Loucy (cell line): ENCODE measurements at regions not wholly inside any gene's neighbourhood (a gene's known extent, or its start where the extent isn't known, plus 50 kb on each side); places are given as distances from the start of the nearest gene placed in this dataset.

Experiments
- H2AFZ ChIP-seq: fragments of 200-600 bp; sonication (generic); 2 replicates; pipeline ENCODE4 v1.6.0; 2016; ENCODE audit warnings: antibody characterized with exemption, mild to moderate bottlenecking, low read length, moderate library complexity
- H3F3A ChIP-seq: fragments of 200-600 bp; 2 replicates; pipeline ENCODE4 v1.6.0; 2016; ENCODE audit warnings: antibody characterized with exemption, low read depth, mild to moderate bottlenecking
- H3K27me3 ChIP-seq: fragments of 200-600 bp; sonication (generic); 2 replicates; pipeline ENCODE4 v1.6.1; 2014; ENCODE audit warnings: low read length, mild to moderate bottlenecking; ENCODE audit not compliant: insufficient read depth, poor library complexity, severe bottlenecking
- H3K36me3 ChIP-seq: fragments of 200-600 bp; sonication (generic); 2 replicates; pipeline ENCODE4 v1.6.1; 2016; ENCODE audit warnings: low read length; ENCODE audit not compliant: insufficient read depth
- H3K4me1 ChIP-seq: fragments of 200-600 bp; sonication (generic); 2 replicates; pipeline ENCODE4 v1.5.1; 2014; ENCODE audit warnings: low read length, mild to moderate bottlenecking; ENCODE audit not compliant: insufficient read depth, poor library complexity, severe bottlenecking
- H3K4me2 ChIP-seq: fragments of 200-600 bp; sonication (generic); 2 replicates; pipeline ENCODE4 v1.6.0; 2014; ENCODE audit warnings: antibody characterized with exemption, low read length, low read depth, mild to moderate bottlenecking; ENCODE audit not compliant: poor library complexity, severe bottlenecking
- H3K4me3 ChIP-seq: fragments of 200-600 bp; sonication (generic); 2 replicates; pipeline ENCODE4 v1.5.1; 2014; ENCODE audit warnings: low read length, mild to moderate bottlenecking, mixed read lengths; ENCODE audit not compliant: poor library complexity, severe bottlenecking
- H3K79me2 ChIP-seq: fragments of 200-600 bp; sonication (generic); 2 replicates; pipeline ENCODE4 v1.6.1; 2014; ENCODE audit warnings: low read length; ENCODE audit not compliant: insufficient read depth
- H3K9ac ChIP-seq: fragments of 200-600 bp; sonication (generic); 2 replicates; pipeline ENCODE4 v1.6.0; 2014; ENCODE audit warnings: mild to moderate bottlenecking, low read depth, low read length, moderate library complexity; ENCODE audit not compliant: poor library complexity, severe bottlenecking
- H3K9me2 ChIP-seq: fragments of 200-600 bp; sonication (generic); replicated peaks from 2 replicates; pipeline ENCODE4 v1.6.1; 2016; ENCODE audit warnings: low read depth, low read length, mixed read lengths
- H3K9me3 ChIP-seq: fragments of 200-600 bp; sonication (generic); 2 replicates; pipeline ENCODE4 v1.6.1; 2014; ENCODE audit warnings: mild to moderate bottlenecking, antibody characterized with exemption, low read length, low read depth; ENCODE audit not compliant: insufficient read depth
- H4K20me1 ChIP-seq: fragments of 200-600 bp; sonication (generic); 2 replicates; pipeline ENCODE4 v1.6.0; 2014; ENCODE audit warnings: antibody characterized with exemption, low read length, mild to moderate bottlenecking; ENCODE audit not compliant: insufficient read depth, poor library complexity, severe bottlenecking
- EZH2phosphoT487 ChIP-seq: fragments of 200-600 bp; IDR thresholded peaks from 2 replicates; pipeline ENCODE4 v1.6.1; 2018; ENCODE audit warnings: antibody characterized with exemption, mild to moderate bottlenecking, moderate library complexity, borderline replicate concordance
- TF ChIP-seq, protein P1 (sequence below): fragments of 200-600 bp; sonication (generic); conservative IDR thresholded peaks from 2 replicates; pipeline ENCODE4 v1.5.1; 2014; ENCODE audit warnings: mild to moderate bottlenecking, antibody characterized with exemption, low read length

DNA sequence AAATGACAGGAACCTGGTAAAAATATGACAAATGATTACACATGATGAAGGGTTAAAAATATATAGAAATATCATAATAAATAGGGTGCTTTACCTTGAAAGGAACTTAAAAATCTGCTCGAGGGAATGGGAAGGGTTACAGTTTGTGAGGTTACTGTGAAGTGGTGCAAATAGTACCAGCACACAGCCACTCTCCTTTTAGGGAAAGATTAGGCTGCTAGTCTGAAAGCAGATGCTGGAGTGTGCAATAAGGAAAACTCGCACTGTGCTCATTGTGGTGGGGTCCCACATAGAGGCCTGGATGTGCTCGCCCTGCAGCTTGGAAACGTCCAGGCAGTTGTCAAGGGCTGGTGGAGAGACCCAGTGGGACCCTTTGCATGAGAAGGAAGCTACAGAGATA, 145.9 kb upstream of the TBX20 start:
- no peaks in the 10 kb centered on the region for H4K20me1 ChIP-seq

DNA sequence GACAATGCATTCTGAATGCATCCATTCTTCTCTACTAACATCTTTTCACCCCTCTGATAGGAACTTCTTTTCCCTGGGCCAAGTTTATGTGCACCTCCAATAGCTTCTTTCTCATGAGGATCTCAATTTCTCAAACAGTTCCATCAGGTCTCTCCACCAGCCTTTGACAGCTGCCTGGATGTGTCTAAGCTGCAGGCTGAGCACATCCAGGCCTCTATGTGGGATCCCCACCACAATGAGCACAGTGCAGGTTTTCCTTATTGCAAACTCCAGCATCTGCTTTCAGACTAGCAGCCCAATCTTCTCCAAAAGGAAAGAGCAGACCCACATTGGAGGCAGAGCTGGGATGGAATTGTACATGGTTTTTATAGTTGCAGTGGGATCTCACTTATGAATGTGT, 145.3 kb upstream of the TBX20 start:
- no peak for TF ChIP-seq EZH2phosphoT487
- TF ChIP-seq, protein P1, sequence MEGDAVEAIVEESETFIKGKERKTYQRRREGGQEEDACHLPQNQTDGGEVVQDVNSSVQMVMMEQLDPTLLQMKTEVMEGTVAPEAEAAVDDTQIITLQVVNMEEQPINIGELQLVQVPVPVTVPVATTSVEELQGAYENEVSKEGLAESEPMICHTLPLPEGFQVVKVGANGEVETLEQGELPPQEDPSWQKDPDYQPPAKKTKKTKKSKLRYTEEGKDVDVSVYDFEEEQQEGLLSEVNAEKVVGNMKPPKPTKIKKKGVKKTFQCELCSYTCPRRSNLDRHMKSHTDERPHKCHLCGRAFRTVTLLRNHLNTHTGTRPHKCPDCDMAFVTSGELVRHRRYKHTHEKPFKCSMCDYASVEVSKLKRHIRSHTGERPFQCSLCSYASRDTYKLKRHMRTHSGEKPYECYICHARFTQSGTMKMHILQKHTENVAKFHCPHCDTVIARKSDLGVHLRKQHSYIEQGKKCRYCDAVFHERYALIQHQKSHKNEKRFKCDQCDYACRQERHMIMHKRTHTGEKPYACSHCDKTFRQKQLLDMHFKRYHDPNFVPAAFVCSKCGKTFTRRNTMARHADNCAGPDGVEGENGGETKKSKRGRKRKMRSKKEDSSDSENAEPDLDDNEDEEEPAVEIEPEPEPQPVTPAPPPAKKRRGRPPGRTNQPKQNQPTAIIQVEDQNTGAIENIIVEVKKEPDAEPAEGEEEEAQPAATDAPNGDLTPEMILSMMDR, result no peak
- Histone ChIP-seq H3K27me3 (no peaks in the 10 kb centered on the region), H3K79me2 (no peaks in the 10 kb centered on the region), H3K4me2 (no peak overlapping the region), H3K36me3 (no peaks in the 10 kb centered on the region), H3K4me1 (no peaks in the 10 kb centered on the region), H3F3A (no peaks in the 10 kb centered on the region), H3K9me3 (no peaks in the 10 kb centered on the region; the same call in 1 of the 2 replicates), H4K20me1 (no peaks in the 10 kb centered on the region), H2AFZ (no peak overlapping the region), H3K9ac (no peak overlapping the region), H3K4me3 (no peak overlapping the region), H3K9me2 (no peaks in the 10 kb centered on the region)

More for the DNA sequence above, 145.9 kb upstream of the TBX20 start:
- no peaks in the 10 kb centered on the region for H3F3A ChIP-seq
- no peaks in the 10 kb centered on the region for H3K4me1 ChIP-seq
- no peak overlapping the region for H3K4me2 ChIP-seq
- H3K9ac ChIP-seq, result no peak overlapping the region
- H2AFZ ChIP-seq, result no peak overlapping the region
- H3K9me2 ChIP-seq, result no peaks in the 10 kb centered on the region
- H3K9me3 ChIP-seq, result no peaks in the 10 kb centered on the region; the same call in 1 of the 2 replicates
- H3K4me3 ChIP-seq, result no peak overlapping the region
- H3K27me3 ChIP-seq, result no peaks in the 10 kb centered on the region
- H3K79me2 ChIP-seq, result no peaks in the 10 kb centered on the region
- no peaks in the 10 kb centered on the region for H3K36me3 ChIP-seq
- TF ChIP-seq, protein P1, result no peak
- TF ChIP-seq EZH2phosphoT487, result no peak

DNA sequence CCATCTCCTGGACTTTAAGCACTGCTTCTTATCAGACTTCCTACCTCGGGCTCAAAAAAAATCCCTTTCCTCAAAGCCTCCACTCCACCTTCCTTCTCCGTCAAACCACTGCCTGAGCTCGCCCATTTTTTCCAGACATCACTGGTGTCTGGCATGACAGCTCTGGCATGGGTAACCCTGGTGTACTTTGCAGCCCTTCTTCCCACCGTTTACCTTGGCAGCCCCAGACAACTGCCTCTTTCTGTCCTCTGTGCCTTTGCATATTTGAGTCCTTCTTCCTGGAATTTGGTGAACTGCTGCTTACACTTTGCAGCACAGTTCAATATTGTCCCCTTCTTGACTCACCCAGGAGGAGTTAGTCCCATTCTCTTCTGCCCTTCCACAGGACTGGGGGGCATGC, 144.6 kb upstream of the TBX20 start:
- no peaks in the 10 kb centered on the region for H3K27me3 ChIP-seq
- H3K9ac ChIP-seq, result no peak overlapping the region
- no peaks in the 10 kb centered on the region for H3F3A ChIP-seq
- no peaks in the 10 kb centered on the region for H3K36me3 ChIP-seq
- H3K4me3 ChIP-seq, result no peak overlapping the region
- no peaks in the 10 kb centered on the region for H3K4me1 ChIP-seq
- no peak overlapping the region for H3K4me2 ChIP-seq
- no peaks in the 10 kb centered on the region for H3K79me2 ChIP-seq
- no peaks in the 10 kb centered on the region for H4K20me1 ChIP-seq
- TF ChIP-seq EZH2phosphoT487, result no peak
- TF ChIP-seq, protein P1, result no peak
- H2AFZ ChIP-seq, result no peak overlapping the region
- H3K9me3 ChIP-seq, result no peaks in the 10 kb centered on the region; the same call in 1 of the 2 replicates
- no peaks in the 10 kb centered on the region for H3K9me2 ChIP-seq
